Activated T-helper 9 cell treated with anti-CD3 and anti-CD28 coated beads, Interleukin-2, amount 50 U/mL, for 16 hours (primary cell): ENCODE measurements at regions not wholly inside any gene's neighbourhood (a gene's known extent, or its start where the extent isn't known, plus 50 kb on each side); places are given as distances from the start of the nearest gene placed in this dataset.

ENCODE experiments used
- DNase-seq: peaks from one replicate; pipeline ENCODE4 v3.0.0-alpha.2; 2020; ENCODE audit warnings: low read depth

DNA sequence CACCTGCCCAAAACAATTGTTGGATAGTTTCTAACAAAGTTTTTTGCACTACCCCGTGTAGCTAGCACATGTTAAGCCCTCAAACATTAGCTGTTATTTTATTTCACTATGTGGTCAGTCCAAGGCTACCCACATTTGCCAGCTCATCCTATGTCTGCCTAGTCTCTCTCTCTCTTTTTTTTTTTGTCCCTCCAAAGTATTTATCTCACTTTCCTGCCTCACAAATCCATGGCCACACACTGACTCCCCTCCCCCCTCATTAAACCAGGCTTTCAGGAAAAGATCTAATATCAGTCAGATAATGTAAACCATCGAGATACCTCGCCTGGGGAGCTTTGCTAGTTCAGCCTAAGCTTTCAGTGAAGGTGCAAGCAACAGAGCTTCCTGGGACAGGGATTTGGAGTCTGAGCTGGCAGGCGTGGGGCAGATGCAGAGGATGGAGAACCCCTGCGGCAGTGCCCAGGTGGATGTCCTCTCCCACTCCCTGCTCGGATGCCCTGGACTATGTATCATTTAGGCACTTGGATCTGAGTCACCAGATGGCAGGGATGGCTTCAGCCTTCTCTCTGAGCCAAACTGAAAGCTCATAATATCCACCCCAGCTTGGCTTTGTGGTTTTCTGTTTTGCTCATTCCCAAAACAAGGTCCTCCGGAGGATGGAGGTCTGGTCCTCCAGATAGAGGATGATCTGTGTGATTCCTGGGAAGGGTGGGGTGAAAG is 73.7 kb upstream of the FOXF1 start:
- DNase-seq, result no peak

- DNase-seq, result no peak
These were observed 73.0 kb upstream of the FOXF1 start for GRCh38 chr16:86437348-86437747.

- no peak for DNase-seq
These were observed 67.6 kb upstream of the FOXF1 start for GRCh38 chr16:86442703-86443102.

- no peak for DNase-seq
These were observed 66.7 kb upstream of the FOXF1 start for GRCh38 chr16:86443508-86444147.

- no peak for DNase-seq
These were observed 66.1 kb upstream of the FOXF1 start for GRCh38 chr16:86444261-86444660.

DNA sequence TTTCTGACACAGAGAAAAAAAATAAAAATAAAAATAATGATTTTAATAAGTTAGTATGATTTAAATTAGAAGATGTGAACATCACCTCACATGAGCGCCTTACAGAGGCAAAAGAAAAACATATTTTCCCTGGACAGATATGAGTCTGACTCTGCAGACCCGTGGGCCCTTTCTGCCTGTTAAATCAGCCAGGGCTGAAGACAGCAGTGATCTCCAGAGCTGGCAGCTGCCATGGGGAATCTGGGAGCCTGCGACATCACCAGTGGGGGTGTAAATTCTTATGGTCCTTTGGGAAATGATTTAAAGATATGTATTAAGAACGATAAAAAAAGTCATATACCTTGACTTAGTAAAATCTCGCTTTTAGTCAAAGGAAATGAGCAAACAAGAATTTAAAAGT is 65.7 kb upstream of the FOXF1 start:
- DNase-seq, result no peak

DNA sequence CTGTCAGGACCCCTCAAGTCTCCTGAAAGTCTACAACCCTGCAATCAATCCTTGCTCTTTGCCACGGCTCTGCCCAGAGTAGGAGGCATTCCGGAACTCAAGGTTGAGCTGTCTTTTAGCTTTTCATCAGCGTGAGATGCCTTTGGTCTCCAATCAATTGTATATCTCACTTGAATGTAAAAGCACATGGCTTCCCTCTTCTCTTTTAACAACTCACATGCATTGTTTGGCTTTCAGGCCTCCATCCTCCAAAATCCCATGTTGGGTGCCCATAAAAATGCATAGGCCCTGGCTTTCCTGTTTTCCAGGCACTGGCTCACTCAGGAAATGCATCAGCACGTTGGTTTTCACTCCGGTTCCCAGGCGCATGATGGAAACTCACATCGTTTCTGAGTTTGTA is 64.0 kb upstream of the FOXF1 start:
- no peak for DNase-seq

- no peak for DNase-seq
These were observed 63.1 kb upstream of the FOXF1 start for GRCh38 chr16:86447228-86447627.

DNA sequence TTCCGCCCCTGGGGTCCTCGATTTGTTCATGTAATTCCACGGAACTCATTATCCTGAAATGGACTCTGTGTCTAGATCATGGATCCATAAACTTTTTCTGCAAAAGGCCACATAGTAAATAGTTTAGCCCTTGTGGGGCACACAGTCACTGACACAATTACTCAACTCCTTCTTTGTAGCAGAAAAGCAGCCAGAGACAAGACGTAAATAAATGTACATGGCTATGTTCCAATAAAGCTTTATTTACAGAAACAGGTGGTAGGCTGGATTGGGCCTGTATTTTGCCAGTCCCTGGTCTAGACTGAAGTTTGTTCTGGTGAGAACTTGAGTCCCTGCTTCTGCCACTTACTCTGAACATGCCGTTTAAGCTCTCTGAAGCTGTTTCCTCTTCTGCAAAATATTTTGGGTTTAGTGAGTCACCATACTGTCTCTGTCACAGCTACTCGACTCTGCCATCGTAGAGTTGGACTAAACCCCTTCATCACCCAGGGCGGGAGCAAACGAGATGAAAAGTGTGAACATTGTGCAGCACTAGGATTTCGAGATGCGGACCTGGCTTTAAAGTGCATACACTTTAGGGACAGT is 61.9 kb upstream of the FOXF1 start:
- no peak for DNase-seq

- DNase-seq, result no peak
These were observed 60.8 kb upstream of the FOXF1 start for GRCh38 chr16:86449446-86450095.

DNA sequence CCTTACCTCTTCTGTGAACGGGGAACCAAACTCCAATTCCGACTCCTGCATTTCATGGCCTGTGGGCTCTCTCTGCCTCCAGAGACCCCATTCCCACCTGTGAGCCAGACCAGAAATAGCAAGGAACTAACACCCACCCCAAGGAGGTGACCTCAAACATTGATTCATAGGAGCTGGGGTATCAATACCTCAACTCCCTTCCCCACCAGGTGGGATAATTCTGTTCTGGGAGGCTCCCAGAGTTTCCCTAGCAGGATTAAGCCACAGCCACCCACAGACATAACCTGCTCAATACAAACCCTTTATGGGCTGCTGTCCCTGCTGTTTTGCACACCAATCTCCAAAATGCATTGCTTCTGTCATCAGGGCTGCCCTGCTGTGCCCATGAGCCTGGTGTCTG is 59.6 kb upstream of the FOXF1 start:
- no peak for DNase-seq

DNA sequence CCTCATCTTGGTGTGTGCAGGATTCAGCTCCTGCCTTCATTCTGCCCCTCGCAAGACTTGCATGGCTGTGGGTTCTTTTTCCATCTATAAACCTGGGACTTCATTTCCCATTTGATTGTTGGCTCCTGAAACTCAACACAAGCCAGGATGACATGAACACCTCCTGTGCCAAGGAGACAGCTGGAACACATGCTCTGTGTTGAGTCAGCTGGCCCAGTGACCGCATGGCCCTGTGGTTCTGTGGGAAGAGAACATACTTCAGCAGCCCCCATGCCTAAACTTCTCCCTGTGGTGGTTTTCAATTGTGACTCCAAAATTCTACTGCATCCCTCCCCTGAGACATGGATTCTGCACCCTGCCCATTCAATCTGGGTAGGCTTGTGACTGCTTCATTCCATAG is 57.9 kb upstream of the FOXF1 start:
- no peak for DNase-seq

GRCh38 chr16:86455116-86455515 is 55.2 kb upstream of the FOXF1 start:
- DNase-seq, result no peak

- DNase-seq, result no peak
These were observed 54.7 kb upstream of the FOXF1 start for GRCh38 chr16:86455640-86456039.

DNA sequence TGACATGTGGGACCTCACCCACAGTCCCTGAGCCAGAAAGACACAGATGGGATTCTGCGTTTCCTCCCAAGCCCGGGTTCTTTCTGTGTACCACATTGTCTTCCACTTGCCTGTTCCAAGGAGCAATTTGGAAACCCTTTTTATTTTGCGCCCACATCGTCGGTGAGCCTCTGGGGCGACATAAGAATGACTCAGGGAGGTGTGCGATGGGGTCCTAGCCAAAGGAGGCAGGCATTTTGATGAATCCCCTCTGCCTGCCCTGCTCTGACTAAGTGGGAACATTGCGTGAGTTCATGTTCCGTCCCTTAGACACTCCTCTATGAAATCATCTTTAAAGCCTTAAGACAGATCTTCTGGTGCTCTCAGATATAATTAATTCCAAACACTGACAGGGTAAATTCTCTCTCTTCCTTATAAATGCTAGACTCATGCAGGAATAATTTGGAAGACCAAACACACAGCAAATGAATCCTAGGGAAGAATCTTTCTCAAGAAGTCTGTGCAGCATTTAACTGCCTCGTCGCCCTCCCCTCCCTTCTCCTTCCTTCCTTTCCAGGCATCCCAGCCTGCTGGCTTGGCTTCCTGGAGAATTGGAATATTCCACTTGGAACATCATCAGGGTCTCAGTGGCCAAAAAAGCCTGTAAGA is 52.7 kb upstream of the FOXF1 start:
- no peak for DNase-seq

- DNase-seq, result no peak
These were observed 52.1 kb upstream of the FOXF1 start for GRCh38 chr16:86458149-86458777.

- no peak for DNase-seq
These were observed 51.1 kb upstream of the FOXF1 start for GRCh38 chr16:86459266-86459665.
